WERI-Rb-1 (cell line): ENCODE measurements at regions not wholly inside any gene's neighbourhood (a gene's known extent, or its start where the extent isn't known, plus 50 kb on each side); places are given as distances from the start of the nearest gene placed in this dataset.

Source experiments
- DNase-seq: peaks from one replicate; pipeline ENCODE4 v3.0.0-alpha.2; 2020
- H3K27ac ChIP-seq: fragments of 250-450 bp; sonication (Bioruptor Pico); 2 replicates; pipeline ENCODE4 v1.5.1; 2020; ENCODE audit warnings: mild to moderate bottlenecking, moderate library complexity
- H3K27me3 ChIP-seq: fragments of 250-450 bp; sonication (Bioruptor Pico); 2 replicates; pipeline ENCODE4 v1.5.1; 2021; ENCODE audit warnings: mild to moderate bottlenecking, low read depth, moderate library complexity; ENCODE audit not compliant: insufficient read depth, severe bottlenecking
- H3K36me3 ChIP-seq: fragments of 250-450 bp; sonication (Bioruptor Pico); 2 replicates; pipeline ENCODE4 v1.5.1; 2020; ENCODE audit warnings: mild to moderate bottlenecking, moderate library complexity
- H3K4me3 ChIP-seq: 2 replicates; pipeline ENCODE4 v1.5.1; 2011; ENCODE audit warnings: low read depth, mild to moderate bottlenecking, control low read depth, low read length
- H3K9me3 ChIP-seq: fragments of 250-450 bp; sonication (Bioruptor Pico); 2 replicates; pipeline ENCODE4 v1.5.1; 2021; ENCODE audit warnings: mild to moderate bottlenecking, moderate library complexity; ENCODE audit not compliant: severe bottlenecking
- CTCF ChIP-seq: IDR thresholded peaks from 2 replicates; pipeline ENCODE4 v1.5.1; 2011; ENCODE audit warnings: low read depth, mild to moderate bottlenecking, control low read depth, inconsistent platforms, low read length

- H3K27ac ChIP-seq, result no peak overlapping the region
- TF ChIP-seq CTCF, result no peak
- no peak for DNase-seq
Observed at GRCh38 chr4:163651761-163652160, 157.3 kb downstream of the TMA16 start.

GRCh38 chr4:163654621-163655020 lies 160.1 kb downstream of the TMA16 start:
- H3K27ac ChIP-seq, result no peak overlapping the region
- no peaks in the 10 kb centered on the region for H3K36me3 ChIP-seq
- no peak for TF ChIP-seq CTCF
- H3K9me3 ChIP-seq, result peaks cover 5% of the 10 kb centered on the region
- DNase-seq, result no peak
- no peak overlapping the region for H3K4me3 ChIP-seq
- H3K27me3 ChIP-seq, result no peaks in the 10 kb centered on the region

More at GRCh38 chr4:163651761-163652160, 157.3 kb downstream of the TMA16 start:
- Histone ChIP-seq H3K9me3 (no peaks in the 10 kb centered on the region), H3K4me3 (no peak overlapping the region), H3K36me3 (no peaks in the 10 kb centered on the region), H3K27me3 (no peaks in the 10 kb centered on the region)

- TF ChIP-seq CTCF, result no peak
- no peak overlapping the region for H3K4me3 ChIP-seq
Observed at GRCh38 chr4:163660636-163661035, 166.1 kb downstream of the TMA16 start.

GRCh38 chr4:163662768-163663167 lies 168.3 kb downstream of the TMA16 start:
- Histone ChIP-seq H3K9me3 (peaks cover under 1% of the 10 kb centered on the region), H3K27ac (no peak overlapping the region), H3K27me3 (no peaks in the 10 kb centered on the region), H3K36me3 (no peaks in the 10 kb centered on the region), H3K4me3 (no peak overlapping the region)
- no peak for TF ChIP-seq CTCF
- no peak for DNase-seq

More at GRCh38 chr4:163660636-163661035, 166.1 kb downstream of the TMA16 start:
- Histone ChIP-seq H3K27me3 (no peaks in the 10 kb centered on the region), H3K27ac (no peak overlapping the region), H3K36me3 (no peaks in the 10 kb centered on the region), H3K9me3 (peaks cover 5% of the 10 kb centered on the region)
- no peak for DNase-seq

GRCh38 chr4:163663454-163664225 lies 169.2 kb downstream of the TMA16 start:
- H3K9me3 ChIP-seq, result no peaks in the 10 kb centered on the region
- no peak overlapping the region for H3K27ac ChIP-seq
- H3K4me3 ChIP-seq, result no peak overlapping the region
- no peaks in the 10 kb centered on the region for H3K36me3 ChIP-seq
- H3K27me3 ChIP-seq, result no peaks in the 10 kb centered on the region
- TF ChIP-seq CTCF, result no peak
- DNase-seq, result no peak

GRCh38 chr4:163665101-163665500 lies 170.6 kb downstream of the TMA16 start:
- Histone ChIP-seq H3K27ac (no peak overlapping the region), H3K4me3 (no peak overlapping the region), H3K9me3 (no peaks in the 10 kb centered on the region), H3K36me3 (no peaks in the 10 kb centered on the region), H3K27me3 (no peaks in the 10 kb centered on the region)
- DNase-seq, result no peak
- no peak for TF ChIP-seq CTCF
